ENCODE measurements at regions not wholly inside any gene's neighbourhood (a gene's known extent, or its start where the extent isn't known, plus 50 kb on each side); places are given as distances from the start of the nearest gene placed in this dataset.

DNA sequence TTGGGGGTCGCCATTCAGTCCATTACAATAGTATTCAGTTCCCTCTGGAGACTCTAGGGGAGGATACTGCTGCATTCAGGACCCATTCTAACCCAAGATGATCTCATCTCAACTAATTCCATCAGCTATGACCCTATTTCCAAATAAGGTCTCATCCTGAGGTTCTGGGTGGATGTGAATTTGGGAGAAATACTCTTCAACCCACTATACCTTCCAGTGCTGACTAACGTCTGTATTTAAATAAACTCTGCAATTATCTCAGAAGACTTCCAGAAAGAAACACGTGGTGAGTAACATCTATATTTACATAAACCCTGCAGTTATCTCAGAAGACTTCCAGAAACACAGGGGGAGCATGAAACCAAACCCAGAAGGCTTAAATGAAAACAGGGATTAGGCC, 1300.7 kb downstream of the PCDH9 start:
- H3K4me3 ChIP-seq (ENCODE audit: insufficient read depth, low read depth, low read length), result no peak overlapping the region
- no peaks in the 10 kb centered on the region for H3K36me3 ChIP-seq (ENCODE audit: control insufficient read depth, insufficient read depth, low read length)
- ATAC-seq (ENCODE audit: low read depth) (peak; percentile 92), DNase-seq (peak; percentile 86)
- peak overlapping the region; percentile 69; the same call in 1 of the 2 replicates for H3K27ac ChIP-seq (ENCODE audit: insufficient read depth, low read length)
- H2BK15ac ChIP-seq (ENCODE audit: low read depth, low read length), result no peak overlapping the region
- H2AK9ac ChIP-seq (replicated peaks; ENCODE audit: low read depth, low read length, poor library complexity), result no peak overlapping the region
- H2AK5ac ChIP-seq (ENCODE audit: low read depth, low read length), result no peak overlapping the region
- H3K9ac ChIP-seq (ENCODE audit: low read depth, low read length), result no peak overlapping the region
- no peak overlapping the region for H3K4me2 ChIP-seq (ENCODE audit: low read depth, low read length)
- peak overlapping the region; percentile 59 for H2BK5ac ChIP-seq (ENCODE audit: low read depth, low read length, poor library complexity, severe bottlenecking)
- peak overlapping the region; percentile 76; the same call in 1 of the 2 replicates for H3K4ac ChIP-seq (ENCODE audit: low read depth, low read length)
- peak overlapping the region; percentile 47; the same call in 1 of the 2 replicates for H3K18ac ChIP-seq (ENCODE audit: low read depth, low read length)
- H3K23ac ChIP-seq (ENCODE audit: low read depth, low read length), result no peak overlapping the region
- no peaks in the 10 kb centered on the region for H3K4me1 ChIP-seq (ENCODE audit: control insufficient read depth, insufficient read depth, low read length)
- H3K9me3 ChIP-seq (ENCODE audit: control insufficient read depth, insufficient read depth, low read length), result no peaks in the 10 kb centered on the region
- peak overlapping the region; percentile 61; the same call in 1 of the 2 replicates for H3K14ac ChIP-seq (replicated peaks; ENCODE audit: low read depth, low read length)
- no peak overlapping the region for H4K91ac ChIP-seq (ENCODE audit: insufficient read depth, low read depth, low read length)
- H3K9me1 ChIP-seq (ENCODE audit: insufficient read depth, low read length), result no peaks in the 10 kb centered on the region
- H2BK20ac ChIP-seq (ENCODE audit: low read depth, low read length), result peak overlapping the region; percentile 91; the same call in 1 of the 2 replicates
- in situ Hi-C loops (cut with MboI; ENCODE audit: low sequenced_read_pairs) (no loop called here), dilution Hi-C loops (cut with HindIII; ENCODE audit: low sequenced_read_pairs, unreplicated experiment) (no loop called here), intact Hi-C loops (cut with micrococcal nuclease) (no loop called here)
- no peaks in the 10 kb centered on the region for H4K20me1 ChIP-seq (ENCODE audit: insufficient read depth, low read length)
- H4K8ac ChIP-seq (ENCODE audit: low read depth in 2 of 2, low read length in 2 of 2), result 0 out of 4 replicates have a peak overlapping the region, but pooled peaks of 1 of the 2 experiments have one; percentile 34
- TF ChIP-seq, protein P1, sequence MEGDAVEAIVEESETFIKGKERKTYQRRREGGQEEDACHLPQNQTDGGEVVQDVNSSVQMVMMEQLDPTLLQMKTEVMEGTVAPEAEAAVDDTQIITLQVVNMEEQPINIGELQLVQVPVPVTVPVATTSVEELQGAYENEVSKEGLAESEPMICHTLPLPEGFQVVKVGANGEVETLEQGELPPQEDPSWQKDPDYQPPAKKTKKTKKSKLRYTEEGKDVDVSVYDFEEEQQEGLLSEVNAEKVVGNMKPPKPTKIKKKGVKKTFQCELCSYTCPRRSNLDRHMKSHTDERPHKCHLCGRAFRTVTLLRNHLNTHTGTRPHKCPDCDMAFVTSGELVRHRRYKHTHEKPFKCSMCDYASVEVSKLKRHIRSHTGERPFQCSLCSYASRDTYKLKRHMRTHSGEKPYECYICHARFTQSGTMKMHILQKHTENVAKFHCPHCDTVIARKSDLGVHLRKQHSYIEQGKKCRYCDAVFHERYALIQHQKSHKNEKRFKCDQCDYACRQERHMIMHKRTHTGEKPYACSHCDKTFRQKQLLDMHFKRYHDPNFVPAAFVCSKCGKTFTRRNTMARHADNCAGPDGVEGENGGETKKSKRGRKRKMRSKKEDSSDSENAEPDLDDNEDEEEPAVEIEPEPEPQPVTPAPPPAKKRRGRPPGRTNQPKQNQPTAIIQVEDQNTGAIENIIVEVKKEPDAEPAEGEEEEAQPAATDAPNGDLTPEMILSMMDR (conservative IDR thresholded peaks at IDR 0.05; ENCODE audit: low read depth, low read length), result peak; percentile 19; the same call in 1 of the 2 replicates
- TF ChIP-seq MXI1 (IDR thresholded peaks at IDR 0.05; ENCODE audit: borderline replicate concordance, low read depth, low read length) (no peak), RFX5 (IDR thresholded peaks at IDR 0.05; ENCODE audit: low read depth, low read length) (no peak), MAFK (IDR thresholded peaks at IDR 0.05; ENCODE audit: low read depth, low read length) (no peak), CEBPB (IDR thresholded peaks at IDR 0.05; ENCODE audit: low read depth, low read length) (no peak), USF2 (IDR thresholded peaks at IDR 0.05; ENCODE audit: low read depth, low read length) (no peak), RAD21 (IDR thresholded peaks at IDR 0.05; ENCODE audit: low read length) (peak; percentile 35; the same call in 1 of the 2 replicates)
- H4K5ac ChIP-seq (ENCODE audit: low read depth, low read length), result no peak overlapping the region
- POLR2A ChIA-PET (ENCODE audit: unreplicated experiment), result no interaction called here
- no CpG with 5 or more reads among the region's 3 CpGs for WGBS, 2 experiments (ENCODE audit: extremely low coverage in 2 of 2, insufficient read length in 1 of 2)
- H3K27me3 ChIP-seq (ENCODE audit: control insufficient read depth, insufficient read depth, low read length), result no peaks in the 10 kb centered on the region
- peak overlapping the region; percentile 79; the same call in 1 of the 2 replicates for H2BK120ac ChIP-seq (ENCODE audit: low read depth, low read length)
- CTCF ChIA-PET, result no interaction called here
- no peak overlapping the region for H2AFZ ChIP-seq (replicated peaks; ENCODE audit: low read length, poor library complexity)
- H3K56ac ChIP-seq (ENCODE audit: extremely low read depth, insufficient read depth, low read length), result no peak overlapping the region
- H3K79me1 ChIP-seq (ENCODE audit: low read depth in 1 of 2, low read length in 2 of 2), result no peaks in the 10 kb centered on the region
- no TSS peak for BruUV-seq (replicated peaks)
